Osteoblast (primary cell): ENCODE measurements at regions not wholly inside any gene's neighbourhood (a gene's known extent, or its start where the extent isn't known, plus 50 kb on each side); places are given as distances from the start of the nearest gene placed in this dataset.
"Not testable (repeated sequence)": the region's sequence is repeated elsewhere in the genome, so short reads cannot be mapped to it uniquely, and the experiment has no call there.

ENCODE experiments used
- DNase-seq: peaks from one replicate; pipeline ENCODE4 v3.0.0; 2011; ENCODE audit warnings: low spot score, mixed read lengths; ENCODE audit not compliant: insufficient read length; ENCODE audit errors: missing footprints
- H2AFZ ChIP-seq: 2 replicates; pipeline ENCODE4 v1.6.0; 2011; ENCODE audit warnings: mild to moderate bottlenecking, low read length
- H3K27ac ChIP-seq: 2 replicates; pipeline ENCODE4 v1.5.1; 2011; ENCODE audit warnings: mild to moderate bottlenecking, low read depth, low read length, moderate library complexity
- H3K27me3 ChIP-seq: 2 replicates; pipeline ENCODE4 v1.6.0; 2012; ENCODE audit warnings: mild to moderate bottlenecking, control low read depth, inconsistent platforms, low read length, moderate library complexity; ENCODE audit not compliant: insufficient read depth
- H3K36me3 ChIP-seq: 2 replicates; pipeline ENCODE4 v1.5.1; 2011; ENCODE audit warnings: mild to moderate bottlenecking, low read length, control low read depth, moderate library complexity; ENCODE audit not compliant: insufficient read depth
- H3K4me1 ChIP-seq: 2 replicates; pipeline ENCODE4 v1.5.1; 2011; ENCODE audit warnings: mild to moderate bottlenecking, low read length, control low read depth, moderate library complexity; ENCODE audit not compliant: insufficient read depth
- H3K4me2 ChIP-seq: 2 replicates; pipeline ENCODE4 v1.6.0; 2011; ENCODE audit warnings: mild to moderate bottlenecking, low read length; ENCODE audit not compliant: insufficient read depth
- H3K4me3 ChIP-seq: fragments of 200-600 bp; sonication (generic); 3 replicates; pipeline ENCODE4 v1.5.1; 2012; ENCODE audit warnings: mild to moderate bottlenecking, low read length, inconsistent platforms; ENCODE audit not compliant: insufficient read depth
- H3K79me2 ChIP-seq: 2 replicates; pipeline ENCODE4 v1.6.0; 2012; ENCODE audit warnings: mild to moderate bottlenecking, low read length, control low read depth, inconsistent platforms; ENCODE audit not compliant: insufficient read depth
- H3K9me3 ChIP-seq: 2 replicates; pipeline ENCODE4 v1.5.1; 2011; ENCODE audit warnings: low read depth, low read length, control low read depth
- H4K20me1 ChIP-seq: 2 replicates; pipeline ENCODE4 v1.6.0; 2012; ENCODE audit warnings: mild to moderate bottlenecking, low read length, control low read depth; ENCODE audit not compliant: insufficient read depth
- TF ChIP-seq, protein P1 (sequence below): IDR thresholded peaks from 2 replicates; pipeline ENCODE4 v1.5.1; 2011; ENCODE audit warnings: mild to moderate bottlenecking, low read depth, low read length, moderate library complexity; ENCODE audit errors: extremely low read depth

DNA sequence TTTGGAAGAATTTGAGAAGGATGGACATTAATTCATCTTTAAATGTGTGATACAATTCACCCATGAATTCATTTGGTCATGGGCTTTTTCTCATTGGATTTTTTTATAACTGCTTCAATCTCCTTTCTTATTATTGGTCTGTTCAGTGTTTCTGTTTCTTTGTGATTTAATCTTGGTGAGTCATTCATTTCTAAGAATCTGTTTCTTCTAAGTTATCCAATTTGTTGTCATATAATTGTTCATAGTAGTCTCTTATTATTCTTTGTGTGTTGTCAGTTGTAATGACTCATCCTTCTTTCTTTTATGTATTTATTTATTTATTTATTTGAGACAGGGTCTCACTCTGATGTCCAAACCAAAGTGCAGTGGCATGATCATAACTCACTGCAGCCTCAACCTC is 146.1 kb upstream of the ZNF267 start:
- TF ChIP-seq, protein P1, sequence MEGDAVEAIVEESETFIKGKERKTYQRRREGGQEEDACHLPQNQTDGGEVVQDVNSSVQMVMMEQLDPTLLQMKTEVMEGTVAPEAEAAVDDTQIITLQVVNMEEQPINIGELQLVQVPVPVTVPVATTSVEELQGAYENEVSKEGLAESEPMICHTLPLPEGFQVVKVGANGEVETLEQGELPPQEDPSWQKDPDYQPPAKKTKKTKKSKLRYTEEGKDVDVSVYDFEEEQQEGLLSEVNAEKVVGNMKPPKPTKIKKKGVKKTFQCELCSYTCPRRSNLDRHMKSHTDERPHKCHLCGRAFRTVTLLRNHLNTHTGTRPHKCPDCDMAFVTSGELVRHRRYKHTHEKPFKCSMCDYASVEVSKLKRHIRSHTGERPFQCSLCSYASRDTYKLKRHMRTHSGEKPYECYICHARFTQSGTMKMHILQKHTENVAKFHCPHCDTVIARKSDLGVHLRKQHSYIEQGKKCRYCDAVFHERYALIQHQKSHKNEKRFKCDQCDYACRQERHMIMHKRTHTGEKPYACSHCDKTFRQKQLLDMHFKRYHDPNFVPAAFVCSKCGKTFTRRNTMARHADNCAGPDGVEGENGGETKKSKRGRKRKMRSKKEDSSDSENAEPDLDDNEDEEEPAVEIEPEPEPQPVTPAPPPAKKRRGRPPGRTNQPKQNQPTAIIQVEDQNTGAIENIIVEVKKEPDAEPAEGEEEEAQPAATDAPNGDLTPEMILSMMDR: no peak
- Histone ChIP-seq H3K4me1 (no peaks in the 10 kb centered on the region), H3K79me2 (peaks cover 19% of the 10 kb centered on the region), H3K4me2 (no peak overlapping the region), H3K9me3 (no peaks in the 10 kb centered on the region), H4K20me1 (no peaks in the 10 kb centered on the region), H3K27ac (no peak overlapping the region), H3K36me3 (peaks cover 14% of the 10 kb centered on the region), H3K27me3 (no peaks in the 10 kb centered on the region), H3K4me3 (no peak overlapping the region), H2AFZ (no peak overlapping the region)
- no peak for DNase-seq

DNA sequence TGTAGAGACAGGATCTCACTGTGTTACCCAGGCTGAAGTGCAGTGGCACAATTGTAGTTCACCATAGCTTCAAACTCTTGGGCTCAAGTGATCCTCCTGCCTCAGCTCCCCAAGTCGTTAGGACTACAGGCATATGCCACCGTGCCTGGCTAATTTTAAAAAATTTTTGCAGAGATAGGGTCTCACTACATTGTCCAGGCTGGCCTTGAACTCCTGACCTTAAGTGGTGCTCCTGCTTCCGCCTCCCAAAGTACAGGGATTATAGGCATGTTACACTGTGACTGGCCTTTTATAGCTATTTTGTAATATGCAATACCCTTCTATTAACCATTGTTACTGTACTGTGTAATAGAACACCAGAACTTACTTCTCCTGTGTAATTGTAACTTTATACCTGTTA is 139.3 kb upstream of the ZNF267 start:
- Histone ChIP-seq H3K4me1 (no peaks in the 10 kb centered on the region), H3K79me2 (peaks cover 9% of the 10 kb centered on the region), H3K36me3 (peaks cover 14% of the 10 kb centered on the region), H4K20me1 (no peaks in the 10 kb centered on the region), H3K9me3 (no peaks in the 10 kb centered on the region), H3K27me3 (no peaks in the 10 kb centered on the region), H3K4me2 (no peak overlapping the region), H3K4me3 (no peak overlapping the region), H2AFZ (no peak overlapping the region), H3K27ac (no peak overlapping the region)
- DNase-seq: no peak
- TF ChIP-seq, protein P1: no peak

DNA sequence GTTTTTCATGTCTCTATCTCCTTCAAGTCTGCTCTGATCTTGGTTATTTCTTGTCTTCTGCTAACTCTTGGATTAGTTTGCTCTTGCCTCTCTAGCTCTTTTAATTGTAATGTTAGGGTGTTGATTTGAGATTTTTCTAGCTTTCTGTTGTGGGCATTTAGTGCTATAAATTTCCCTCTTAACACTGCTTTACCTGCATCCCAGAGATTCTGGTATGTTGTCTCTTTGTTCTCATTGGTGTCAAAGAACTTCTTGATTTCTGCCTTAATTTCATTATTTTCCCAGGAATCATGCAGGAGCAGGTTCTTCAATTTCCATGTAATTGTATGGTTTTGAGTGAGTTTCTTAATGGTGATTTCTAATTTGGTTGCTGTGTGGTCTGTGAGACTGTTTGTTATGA is 128.5 kb upstream of the ZNF267 start:
- H3K4me2 ChIP-seq, H3K4me3 ChIP-seq, H3K27me3 ChIP-seq, H3K4me1 ChIP-seq, H3K27ac ChIP-seq, H4K20me1 ChIP-seq, H2AFZ ChIP-seq, H3K36me3 ChIP-seq, DNase-seq: not testable (repeated sequence)
- Histone ChIP-seq H3K79me2 (peaks cover 34% of the 10 kb centered on the region), H3K9me3 (peaks cover 17% of the 10 kb centered on the region)

DNA sequence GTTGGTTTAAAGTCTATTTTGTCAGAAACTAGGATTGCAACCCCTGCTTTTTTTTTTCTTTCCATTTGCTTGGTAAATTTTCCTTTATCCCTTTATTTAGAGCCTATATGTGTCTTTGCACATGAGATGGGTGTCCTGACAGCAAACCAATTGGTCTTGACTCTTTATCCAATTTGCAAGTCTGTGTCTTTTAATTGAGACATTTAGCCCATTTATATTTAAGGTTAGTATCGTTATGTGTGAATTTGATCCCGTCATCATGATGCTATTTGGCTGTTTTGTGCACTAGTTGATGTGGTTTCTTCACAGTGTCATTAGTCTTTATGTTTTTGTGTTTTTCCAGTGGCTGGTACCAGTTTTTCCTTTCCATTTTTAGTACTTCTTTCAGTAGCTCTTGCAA is 127.7 kb upstream of the ZNF267 start:
- no peak overlapping the region for H2AFZ ChIP-seq
- peaks cover 29% of the 10 kb centered on the region for H3K79me2 ChIP-seq
- H3K27ac ChIP-seq: no peak overlapping the region
- H3K27me3 ChIP-seq: no peaks in the 10 kb centered on the region
- no peaks in the 10 kb centered on the region for H3K36me3 ChIP-seq
- DNase-seq: no peak
- peaks cover 19% of the 10 kb centered on the region for H3K9me3 ChIP-seq
- peaks cover 2% of the 10 kb centered on the region for H4K20me1 ChIP-seq
- no peaks in the 10 kb centered on the region for H3K4me1 ChIP-seq
- TF ChIP-seq, protein P1: no peak
- H3K4me2 ChIP-seq: no peak overlapping the region
- H3K4me3 ChIP-seq: no peak overlapping the region
